Esophagus muscularis mucosa (tissue), 4 donors: ENCODE measurements at regions not wholly inside any gene's neighbourhood (a gene's known extent, or its start where the extent isn't known, plus 50 kb on each side); places are given as distances from the start of the nearest gene placed in this dataset.

ENCODE experiments used
- CTCF ChIP-seq, 3 experiments: fragments of 200-600 bp in 2 of 3; fragments of 450-650 bp in 1 of 3; sonication (generic) in 2 of 3; IDR thresholded peaks; one replicate each; pipeline ENCODE4 v1.5.1; 2017 to 2019; ENCODE audit warnings: antibody characterized with exemption in 3 of 3, mild to moderate bottlenecking in 2 of 3, moderate library complexity in 1 of 3
- EP300 ChIP-seq: sonication (generic); formaldehyde crosslinking; IDR thresholded peaks from one replicate; pipeline ENCODE4 v1.6.1; 2017; ENCODE audit warnings: antibody characterized with exemption
- POLR2A ChIP-seq: fragments of 450-650 bp; IDR thresholded peaks from one replicate; pipeline ENCODE4 v1.6.1; 2017; ENCODE audit warnings: antibody characterized with exemption, moderate library complexity, mild to moderate bottlenecking, low read depth
- POLR2AphosphoS5 ChIP-seq, 2 donors: sonication (generic); formaldehyde crosslinking; IDR thresholded peaks; one replicate each; pipeline ENCODE4 v1.6.1; 2017; ENCODE audit warnings: antibody characterized with exemption in 2 of 2

- TF ChIP-seq CTCF (IDR thresholded peaks at IDR 0.05): no peak
- no peak for TF ChIP-seq POLR2A
- TF ChIP-seq POLR2AphosphoS5 (IDR thresholded peaks at IDR 0.05): peak in 1 of 2 donors; percentile 9
- no peak for TF ChIP-seq EP300
Measured at GRCh38 chr12:88334271-88334670, 192.2 kb downstream of the TMTC3 start.
